HG03139 (cell line): ENCODE measurements at regions not wholly inside any gene's neighbourhood (a gene's known extent, or its start where the extent isn't known, plus 50 kb on each side); places are given as distances from the start of the nearest gene placed in this dataset.

Source experiments
- ATAC-seq: cut with Tn5 transposase; IDR thresholded peaks from one replicate; pipeline ENCODE4 v1.9.1; 2021; ENCODE audit not compliant: unreplicated experiment

DNA sequence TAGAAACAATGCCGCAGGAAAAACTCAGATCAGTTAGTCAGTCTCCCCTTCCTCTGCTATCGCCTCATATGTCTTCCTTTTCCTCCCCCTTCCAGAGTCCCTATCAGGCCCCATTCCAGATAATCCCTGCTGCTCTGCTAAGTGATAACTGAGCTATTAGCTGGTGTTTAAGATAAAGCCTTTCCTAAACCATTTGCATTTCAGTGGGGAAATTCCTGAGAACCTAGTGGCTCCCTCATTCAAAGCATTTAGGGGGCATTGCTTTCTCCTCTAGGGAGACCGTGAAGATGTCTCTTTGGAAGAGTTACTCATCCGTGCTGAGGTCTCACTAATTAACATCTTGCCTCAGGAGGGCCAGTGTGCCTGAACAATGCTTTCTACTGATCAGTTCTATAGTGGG, 401.6 kb downstream of the NPIPA7 start:
- ATAC-seq: no peak

DNA sequence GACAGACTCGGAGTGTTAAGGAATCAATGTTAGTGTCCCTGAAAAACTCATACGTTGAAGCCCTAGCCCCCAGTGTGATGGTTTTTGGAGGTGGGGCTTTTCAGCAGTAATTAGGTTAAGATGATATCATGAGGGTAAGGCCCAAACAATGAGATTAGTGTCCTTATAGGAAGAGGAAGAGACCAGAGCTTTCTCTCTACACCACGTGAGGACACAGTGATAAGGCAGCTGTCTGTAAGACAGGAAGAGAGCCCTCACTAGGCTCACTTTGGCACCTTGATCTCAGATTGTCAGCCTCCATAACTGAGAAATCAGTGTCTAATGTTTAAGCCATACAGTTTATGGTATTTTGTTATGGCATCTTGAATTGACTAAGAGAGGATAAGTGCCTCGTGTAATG, 403.2 kb downstream of the NPIPA7 start:
- ATAC-seq: no peak

DNA sequence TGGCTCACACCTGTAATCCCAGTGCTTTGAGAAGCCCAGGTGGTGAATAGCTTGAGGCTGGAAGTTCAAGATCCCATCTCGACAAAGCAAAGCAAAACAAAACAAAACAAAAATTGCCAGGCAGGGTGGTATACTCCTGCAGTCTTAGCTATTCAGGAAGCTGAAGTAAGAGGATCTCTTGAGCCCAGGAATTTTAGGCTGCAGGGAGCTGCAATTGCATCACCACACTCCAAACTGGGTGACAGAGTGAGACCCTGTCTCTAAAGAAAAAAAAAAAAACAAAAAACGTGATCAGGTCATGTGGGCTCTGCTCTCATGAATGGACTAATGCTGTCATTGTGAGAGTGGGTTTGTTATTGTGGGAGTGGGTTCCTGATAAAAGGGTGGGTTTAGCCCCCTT, 409.1 kb downstream of the NPIPA7 start:
- no peak for ATAC-seq

DNA sequence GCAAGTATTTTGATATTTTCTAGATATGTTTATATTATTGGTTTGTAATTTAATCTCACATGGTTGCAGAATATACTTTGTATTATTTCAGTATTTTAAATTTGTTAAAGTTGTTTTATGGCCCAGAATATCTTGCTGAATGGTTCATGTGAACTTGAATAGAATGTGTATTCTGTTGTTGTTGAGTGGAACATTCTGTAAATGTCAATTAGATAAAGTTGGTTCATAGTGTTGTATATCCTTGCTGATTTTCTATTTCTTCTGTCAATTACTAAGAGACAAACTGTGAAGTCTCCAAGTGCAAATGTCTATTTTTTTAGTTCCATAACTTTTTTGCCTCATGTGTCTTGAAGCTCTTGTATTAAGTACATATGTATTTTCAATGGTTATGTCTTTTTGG, 411.7 kb downstream of the NPIPA7 start:
- no peak for ATAC-seq

DNA sequence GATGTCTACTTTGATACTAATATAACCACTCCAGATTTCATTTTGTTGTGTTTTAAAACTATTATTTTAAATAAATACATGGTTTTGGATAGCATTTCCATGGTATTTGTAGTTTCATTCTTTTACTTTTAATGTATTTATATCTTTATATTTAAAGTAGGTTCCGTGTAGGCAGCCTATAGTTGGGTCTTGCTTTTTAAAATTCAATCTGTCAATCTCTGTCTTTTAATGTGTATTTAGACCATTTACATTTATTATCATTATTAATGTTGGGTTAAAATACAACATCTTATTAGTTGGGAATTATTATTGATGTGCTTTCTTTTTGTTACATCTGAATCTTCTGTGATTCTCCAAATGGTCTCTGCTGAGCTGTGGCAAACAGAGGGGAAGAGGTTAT, 412.1 kb downstream of the NPIPA7 start:
- ATAC-seq: no peak

DNA sequence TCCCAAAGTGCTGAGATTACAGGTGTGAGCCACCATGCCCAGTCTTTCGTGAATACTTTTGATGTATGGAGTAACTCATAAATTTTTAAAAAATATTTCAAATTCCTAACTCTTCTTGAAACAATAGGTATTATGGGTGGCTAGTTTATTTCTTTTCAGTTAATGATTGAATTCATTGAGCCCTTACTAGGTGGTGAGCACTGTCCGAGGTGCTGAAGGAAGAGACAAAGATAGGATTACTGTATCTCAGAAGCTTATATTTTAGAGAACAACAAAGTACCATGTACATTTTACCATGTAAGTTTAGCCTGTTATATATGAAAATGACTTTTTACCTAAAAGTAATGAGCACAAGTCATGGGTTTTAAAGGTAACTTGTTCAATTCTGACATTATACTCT, 418.3 kb downstream of the NPIPA7 start:
- no peak for ATAC-seq

DNA sequence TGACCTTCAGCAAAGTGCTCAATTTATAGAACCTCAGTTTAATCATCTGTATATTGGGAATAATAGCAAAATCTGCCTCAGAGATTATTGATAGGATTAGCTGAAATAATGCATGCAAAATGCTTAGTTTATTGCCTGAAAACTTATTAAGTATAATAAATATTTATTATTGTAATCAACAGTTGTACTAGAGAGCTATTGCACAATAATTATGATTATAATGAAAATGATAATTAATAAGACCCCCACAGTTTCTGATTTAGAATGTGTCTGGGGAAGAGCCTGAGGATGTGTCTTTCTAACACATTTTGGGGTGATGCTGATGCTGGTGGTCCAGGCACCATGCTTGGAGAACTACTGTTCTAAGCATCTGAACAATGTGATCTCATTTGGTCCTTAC, 419.6 kb downstream of the NPIPA7 start:
- no peak for ATAC-seq

DNA sequence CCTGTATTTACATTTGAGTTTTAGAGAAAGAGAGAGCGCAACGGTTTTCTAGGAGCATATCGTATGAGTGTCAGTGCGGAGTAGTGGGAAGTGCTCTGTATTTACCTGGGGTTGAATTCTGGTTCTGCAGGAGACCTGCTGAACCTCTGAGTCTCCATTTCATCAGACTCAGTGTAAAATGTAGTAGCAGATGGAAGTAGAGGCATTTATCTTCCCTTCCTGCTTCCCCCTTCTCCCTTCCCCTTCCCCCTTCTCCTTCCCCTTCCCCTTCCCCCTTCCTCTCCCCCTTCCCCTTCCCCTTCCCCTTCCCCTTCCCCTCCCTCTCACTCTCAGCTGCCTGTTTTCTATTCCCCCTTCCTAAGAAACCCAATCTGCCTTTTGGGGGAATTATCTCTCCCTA, 426.9 kb downstream of the NPIPA7 start:
- no peak for ATAC-seq

DNA sequence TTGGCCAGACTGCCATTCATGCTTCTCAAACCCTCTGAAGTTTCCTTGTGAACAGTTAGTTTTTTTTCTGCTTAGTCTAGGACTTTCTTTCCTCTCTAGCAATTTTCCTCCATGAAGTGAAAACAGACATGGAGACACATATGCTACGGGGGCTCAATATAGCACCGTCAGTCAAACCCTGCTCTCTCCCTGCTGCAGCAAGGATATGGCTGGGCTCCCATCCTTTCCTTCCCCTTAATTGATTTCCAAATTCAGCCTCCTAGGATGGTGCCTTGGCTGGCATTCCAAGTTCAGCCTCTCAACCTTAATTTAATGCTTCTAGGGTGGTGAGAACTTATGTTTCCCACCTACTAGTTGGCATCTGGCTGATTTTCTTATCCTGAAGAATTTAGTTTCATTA, 436.7 kb downstream of the NPIPA7 start:
- ATAC-seq: no peak

DNA sequence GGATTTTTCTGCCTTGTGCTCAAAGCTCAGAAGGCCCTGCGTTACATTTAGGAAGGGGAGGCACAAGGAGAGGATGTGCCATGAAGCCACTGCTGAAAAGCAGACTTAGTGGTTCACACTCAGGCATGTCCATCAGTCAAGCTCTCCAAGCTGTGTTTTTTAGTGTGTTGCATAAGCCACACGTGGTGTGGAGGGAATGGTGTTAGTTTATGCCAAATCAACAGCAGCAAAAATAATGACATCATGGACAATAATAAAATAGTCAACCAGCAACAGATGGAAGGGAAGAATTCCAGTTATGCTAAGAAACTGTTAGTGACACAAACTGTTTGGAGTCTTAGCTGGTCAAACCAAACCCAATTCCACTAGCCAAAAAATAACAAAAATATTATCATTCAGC, 438.3 kb downstream of the NPIPA7 start:
- ATAC-seq: no peak

DNA sequence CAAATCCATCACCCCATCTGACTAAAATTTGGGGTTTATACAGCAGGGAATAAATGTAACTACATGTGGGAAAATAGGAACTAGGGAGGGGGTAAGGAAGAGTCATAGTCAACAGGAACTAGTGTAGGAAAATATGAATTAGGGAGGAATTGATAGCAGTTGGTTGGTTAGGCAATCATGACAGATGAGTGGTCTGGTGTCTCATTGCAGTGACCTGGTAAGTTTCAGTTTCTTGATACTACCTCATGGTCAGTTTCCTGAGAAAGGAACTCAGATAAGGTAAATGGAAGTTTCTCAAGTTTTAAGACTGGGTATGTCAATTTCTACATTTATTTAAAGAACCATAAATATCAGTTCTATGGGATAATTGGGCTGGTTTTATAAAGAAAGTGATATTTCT, 442.3 kb downstream of the NPIPA7 start:
- no peak for ATAC-seq

DNA sequence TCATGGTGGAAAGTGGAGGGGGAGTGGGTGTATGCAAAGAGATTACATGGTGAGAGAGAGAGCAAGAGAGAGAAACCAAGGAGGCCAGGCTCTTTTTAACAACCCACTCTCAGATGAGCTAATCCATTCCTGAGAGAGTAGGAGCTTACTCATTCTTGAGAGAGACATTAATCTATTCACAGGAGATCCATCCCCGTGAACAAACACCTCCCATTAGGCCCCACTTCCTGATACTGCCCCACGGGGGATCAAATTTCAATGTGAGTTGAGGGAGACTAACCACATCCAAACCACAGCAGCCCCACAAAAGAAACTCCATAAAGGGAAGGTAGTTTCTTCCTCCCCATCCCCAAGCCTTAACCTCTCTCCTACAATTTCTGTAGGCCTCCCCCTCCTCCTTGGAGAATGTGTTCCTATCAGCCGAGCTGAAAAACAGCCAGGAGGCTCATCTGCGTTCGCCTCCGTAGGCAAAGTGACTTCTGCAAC, 450.0 kb downstream of the NPIPA7 start:
- no peak for ATAC-seq

DNA sequence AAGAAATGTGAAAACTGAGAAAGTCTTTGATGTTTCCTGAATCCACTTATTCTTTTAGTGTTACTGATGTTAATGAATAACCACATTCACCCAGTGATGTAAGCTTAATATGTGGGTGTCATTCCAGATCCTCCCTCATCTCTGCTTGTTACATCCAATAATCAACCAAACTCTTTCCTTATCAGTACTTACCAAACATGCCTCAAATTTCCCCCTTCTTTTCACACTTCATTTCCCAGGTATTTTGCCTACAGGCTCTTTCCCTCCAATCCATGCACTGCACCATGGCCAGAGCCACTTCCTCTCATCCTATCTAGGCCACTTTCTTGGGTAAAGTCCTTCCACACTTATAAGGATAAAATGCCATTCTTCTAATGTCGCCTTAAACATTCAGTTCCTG, 451.5 kb downstream of the NPIPA7 start:
- no peak for ATAC-seq

DNA sequence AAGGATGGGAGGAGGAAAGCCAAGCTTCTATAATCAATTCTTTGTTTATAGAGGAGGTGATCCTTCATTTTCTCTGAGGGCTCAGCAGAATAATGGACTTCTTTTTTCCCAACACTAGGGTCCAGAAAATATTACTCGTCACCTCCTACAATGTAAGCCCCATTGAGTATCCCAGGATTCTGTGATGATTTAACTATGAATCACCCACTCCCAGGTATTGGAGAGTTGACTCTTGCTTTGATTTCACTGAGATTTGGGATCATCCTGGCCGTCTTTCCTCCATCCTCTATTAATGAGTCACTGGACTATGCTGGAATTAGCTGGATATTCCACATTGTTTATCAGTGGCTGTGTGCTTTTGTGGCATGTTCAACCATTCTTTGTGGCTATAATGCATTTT, 452.0 kb downstream of the NPIPA7 start:
- ATAC-seq: no peak

DNA sequence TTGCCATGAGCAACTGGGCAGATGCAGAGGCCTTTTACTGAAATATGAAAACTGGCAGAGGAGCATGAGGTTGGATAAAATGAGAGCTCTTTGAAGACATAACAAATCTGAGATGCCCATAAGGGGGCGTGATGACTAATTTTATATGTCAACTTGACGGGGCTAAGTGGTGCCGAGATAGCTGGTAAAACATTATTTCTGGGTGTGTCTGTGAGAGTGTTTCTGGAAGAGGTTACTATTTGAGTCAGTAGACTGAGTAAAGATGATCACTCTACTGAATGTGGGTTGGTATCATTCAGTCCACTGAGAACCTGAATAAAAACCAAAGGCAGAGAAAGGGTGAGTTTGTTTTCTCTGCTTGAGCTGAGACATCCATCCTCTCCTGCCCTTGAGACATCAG, 454.2 kb downstream of the NPIPA7 start:
- no peak for ATAC-seq

DNA sequence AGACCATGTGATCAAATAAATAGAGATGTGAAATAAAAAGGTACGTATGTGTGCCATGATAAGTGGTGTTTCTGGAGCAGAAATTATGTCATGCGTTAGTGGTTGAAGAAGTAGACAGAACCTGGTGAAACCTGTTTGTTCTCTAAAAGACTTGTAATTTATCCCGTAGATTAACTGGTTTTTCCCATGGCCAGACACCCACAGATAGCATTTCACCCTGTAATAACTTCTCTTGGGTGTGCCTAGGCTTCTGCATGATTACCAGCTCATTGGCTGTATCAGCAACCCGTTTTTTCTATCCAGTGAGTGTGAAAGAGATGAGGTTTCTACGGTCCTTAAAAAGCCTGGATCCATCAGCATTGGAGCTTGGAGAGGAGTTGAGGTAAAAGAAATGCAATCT, 471.3 kb downstream of the NPIPA7 start:
- ATAC-seq: no peak

DNA sequence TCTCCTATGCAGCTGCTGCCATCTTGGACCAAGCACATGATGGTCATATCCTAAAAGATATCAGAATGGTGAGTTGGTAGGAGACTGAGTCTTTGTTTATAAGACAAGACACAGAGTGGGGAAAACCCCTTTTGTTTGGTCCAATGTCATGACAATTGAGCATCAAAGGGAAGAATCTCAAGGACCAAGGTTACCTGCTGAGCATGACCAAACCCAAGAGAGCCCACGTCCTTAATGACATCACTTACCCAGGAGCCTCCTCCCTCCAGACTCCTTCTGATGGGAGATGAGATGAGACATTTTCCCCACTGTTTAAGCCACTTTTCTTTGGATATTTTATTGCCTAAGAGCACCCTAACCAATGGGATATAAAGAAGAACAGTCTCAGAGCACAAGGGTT, 478.1 kb downstream of the NPIPA7 start:
- no peak for ATAC-seq

DNA sequence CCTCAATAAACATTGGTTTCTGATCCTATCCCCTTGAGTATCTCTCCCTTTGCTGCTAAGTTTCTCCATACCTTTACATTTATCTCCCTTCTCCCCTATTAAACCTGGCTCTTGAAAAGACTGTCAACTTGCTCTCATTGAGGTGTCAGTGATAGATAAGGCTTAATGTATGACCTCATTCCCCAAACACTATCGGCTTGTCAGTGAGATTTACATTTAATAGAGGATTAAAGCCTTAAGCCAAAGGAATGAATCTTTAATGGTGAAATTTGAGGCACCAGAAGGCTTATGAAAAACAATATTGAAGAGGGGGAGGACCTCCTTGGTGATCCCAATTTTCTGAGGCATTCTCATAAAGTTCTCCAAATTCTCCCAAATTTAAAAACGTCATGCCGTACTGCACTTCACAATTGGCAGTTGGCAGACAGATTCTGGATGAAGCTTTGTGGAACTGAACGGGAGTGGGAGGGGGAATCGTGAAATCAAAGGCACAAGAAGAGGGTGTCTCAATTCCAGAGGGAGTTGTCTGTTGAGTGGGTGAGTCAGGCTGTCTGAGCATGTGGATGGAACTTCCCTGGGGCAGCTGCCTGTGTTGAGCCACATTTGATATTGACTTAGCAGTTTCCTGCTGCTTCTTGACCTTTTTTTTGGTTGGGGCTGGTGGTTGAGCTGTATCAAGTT, 478.8 kb downstream of the NPIPA7 start:
- ATAC-seq: no peak

DNA sequence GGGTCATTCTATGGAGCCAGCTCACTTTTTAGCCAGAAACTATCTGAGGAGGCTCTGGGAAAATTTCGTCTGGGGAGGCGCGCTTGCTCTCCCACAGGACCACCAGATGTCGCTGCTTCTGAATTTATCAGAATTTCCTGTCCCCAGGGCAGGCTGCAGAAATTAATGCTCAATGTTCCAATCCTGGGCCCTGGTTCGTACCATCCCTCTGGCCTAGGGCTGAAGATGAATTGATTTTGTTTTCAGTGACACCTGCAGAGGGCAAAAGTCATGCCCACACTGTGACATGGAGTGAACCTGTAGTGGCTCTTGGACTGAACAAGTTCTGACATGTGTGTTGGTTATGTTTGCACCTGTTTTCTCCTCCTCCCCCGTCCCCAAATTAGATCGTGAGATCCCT, 482.6 kb downstream of the NPIPA7 start:
- no peak for ATAC-seq

DNA sequence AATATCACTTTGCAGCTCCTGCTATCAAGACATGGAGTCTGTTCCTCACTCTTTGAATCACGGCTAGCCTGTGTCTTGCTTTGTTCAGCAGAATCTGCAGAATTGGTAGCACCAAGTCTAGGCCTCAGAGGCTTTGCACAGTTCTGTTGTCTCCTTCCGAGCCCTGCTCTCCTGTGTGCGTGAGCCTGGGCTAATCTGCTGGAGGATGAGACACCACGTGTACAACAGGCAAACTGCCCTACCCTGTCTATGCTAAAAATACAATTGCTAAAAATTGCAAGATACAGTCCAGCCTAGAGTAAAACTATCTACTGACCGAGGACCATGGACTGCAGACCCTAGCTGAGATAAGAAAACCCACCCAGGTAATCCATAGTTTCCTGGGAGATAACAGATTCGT, 484.7 kb downstream of the NPIPA7 start:
- ATAC-seq: no peak

DNA sequence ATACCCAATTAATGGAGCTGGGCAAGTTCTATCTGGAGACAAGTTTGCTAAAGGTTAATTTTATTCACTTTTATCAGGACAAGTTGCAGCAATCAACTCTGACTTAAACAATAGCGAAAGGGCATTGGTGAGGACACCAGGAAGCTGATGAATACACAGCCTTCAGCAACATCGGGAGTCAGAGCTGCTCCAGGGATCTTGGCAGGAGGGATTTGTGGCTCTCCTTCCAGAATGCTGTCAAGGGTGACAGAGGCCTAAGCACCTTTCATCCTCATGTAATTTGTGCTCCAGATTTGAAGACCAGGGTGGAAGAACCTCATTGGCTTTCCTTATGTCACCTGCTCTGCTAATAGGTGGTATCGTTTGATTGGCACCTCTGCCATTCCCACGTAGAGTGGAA, 485.6 kb downstream of the NPIPA7 start:
- ATAC-seq: no peak

DNA sequence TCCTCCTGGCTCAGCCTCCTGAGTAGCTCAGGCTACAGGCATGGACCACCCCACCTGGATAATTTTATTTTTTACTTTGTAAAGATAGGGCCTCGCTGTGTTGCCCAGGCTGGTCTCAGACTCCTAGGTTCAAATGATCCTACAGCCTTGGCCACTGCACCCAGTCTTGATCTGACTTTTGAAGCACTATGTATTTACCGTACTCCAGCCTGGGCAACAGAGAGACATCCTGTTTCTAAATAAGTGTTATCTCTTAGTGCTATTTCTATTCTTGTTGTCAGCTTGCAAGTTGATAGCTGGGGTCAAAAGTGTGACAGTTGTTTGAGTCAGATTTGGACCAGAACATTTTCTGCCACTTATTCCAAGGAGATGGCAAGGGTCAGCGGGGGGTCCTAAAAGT, 486.4 kb downstream of the NPIPA7 start:
- no peak for ATAC-seq

DNA sequence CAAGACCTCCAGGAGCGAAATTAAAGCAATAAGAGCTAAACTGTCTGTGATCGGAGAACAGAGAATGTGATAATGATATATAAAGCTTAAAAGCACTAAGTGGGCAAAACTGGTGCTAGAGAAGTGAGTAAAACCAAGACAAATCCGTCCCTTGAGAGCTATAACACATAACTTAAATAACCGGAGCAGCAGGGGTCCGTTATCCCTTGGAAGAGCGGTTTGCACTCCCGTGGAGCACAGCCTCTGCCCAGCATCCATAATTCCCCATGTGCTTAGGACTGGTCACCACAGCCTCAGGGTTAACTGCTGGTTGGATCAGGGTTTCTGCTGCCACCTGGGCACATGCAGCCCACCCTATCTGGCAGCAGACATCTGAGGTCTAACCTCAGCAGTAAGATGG, 489.0 kb downstream of the NPIPA7 start:
- no peak for ATAC-seq

DNA sequence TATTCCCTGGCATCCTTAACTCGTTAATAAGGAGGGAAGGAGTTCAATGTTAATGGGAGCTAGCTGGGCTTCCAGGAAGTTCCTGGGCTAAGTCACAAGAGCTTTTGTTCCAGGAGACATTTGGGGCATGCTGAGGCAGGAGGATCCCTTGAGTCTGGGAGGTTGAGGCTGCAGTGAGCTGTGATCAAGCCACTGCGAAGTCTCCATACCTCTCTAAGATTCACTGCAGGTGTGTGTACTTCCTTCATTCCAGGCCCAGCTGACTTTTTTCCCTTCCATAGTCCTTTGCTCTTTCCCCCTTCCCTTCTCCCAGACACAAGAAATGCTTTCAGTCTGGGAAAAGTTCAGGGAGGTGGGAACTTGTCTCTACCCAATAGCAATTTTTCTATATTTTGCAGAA, 489.8 kb downstream of the NPIPA7 start:
- ATAC-seq: no peak
